T47D (cell line): ENCODE measurements at regions not wholly inside any gene's neighbourhood (a gene's known extent, or its start where the extent isn't known, plus 50 kb on each side); places are given as distances from the start of the nearest gene placed in this dataset.
A peak's percentile ranks its signal among the peaks of the same experiment; 100 is the strongest.

Experiments used
- DNase-seq, 2 experiments: peaks; one replicate each; pipeline versions ENCODE4 v3.0.0 to v3.0.0-alpha.2; 2011 to 2012; ENCODE audit warnings: low read depth in 1 of 2, low spot score in 1 of 2
- JUND ChIP-seq: IDR thresholded peaks from 2 replicates; pipeline ENCODE4 v1.6.1; 2012; ENCODE audit warnings: low read depth
- in situ Hi-C: cut with HindIII; loops from 2 replicates; pipeline ENCODE4 v1.10.0; 2016; ENCODE audit warnings: low sequenced_read_pairs, low pct_unique_long_range_greater_than_20kb

DNA sequence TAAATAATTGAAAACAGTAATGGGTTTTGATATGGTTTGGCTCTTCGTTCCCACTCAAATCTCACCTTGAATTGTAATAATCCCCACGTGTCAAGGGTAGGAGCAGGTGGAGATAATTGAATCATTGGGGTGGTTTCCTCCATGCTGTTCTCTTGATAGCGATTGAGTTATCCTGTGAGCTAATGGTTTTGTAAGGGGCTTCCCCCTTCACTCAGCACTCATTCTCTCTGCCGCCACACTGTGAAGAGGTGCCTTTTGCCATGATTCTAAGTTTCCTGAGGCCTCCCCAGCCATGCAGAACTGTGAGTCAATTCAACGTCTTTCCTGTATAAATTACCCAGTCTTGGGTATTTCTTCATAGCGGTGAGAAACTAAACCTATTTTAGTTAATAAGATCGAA lies 551.7 kb upstream of the POT1 start:
- in situ Hi-C loops: no loop called here
- no peak for TF ChIP-seq JUND
- no peak for DNase-seq

DNA sequence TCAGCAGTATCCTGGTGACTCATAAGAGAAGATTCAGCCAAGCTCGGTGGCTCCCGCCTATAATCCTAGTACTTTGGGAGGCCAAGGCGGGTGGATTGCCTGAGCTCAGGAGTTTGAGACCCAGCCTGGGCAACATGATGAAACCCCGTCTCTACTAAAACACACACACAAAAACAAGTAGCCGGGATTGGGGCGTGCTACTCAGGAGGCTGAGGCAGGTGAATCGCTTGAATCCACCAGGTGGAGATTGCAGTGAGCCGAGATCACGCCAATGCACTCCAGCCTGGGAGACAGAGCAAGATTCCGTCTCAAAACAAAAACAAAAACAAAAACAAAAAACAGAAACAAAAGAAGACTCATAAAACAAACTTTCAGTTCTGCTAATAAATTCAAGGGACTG lies 551.1 kb upstream of the POT1 start:
- peak in 1 of 2 experiments; percentile 1 for DNase-seq
- in situ Hi-C loops: no loop called here
- TF ChIP-seq JUND: no peak

DNA sequence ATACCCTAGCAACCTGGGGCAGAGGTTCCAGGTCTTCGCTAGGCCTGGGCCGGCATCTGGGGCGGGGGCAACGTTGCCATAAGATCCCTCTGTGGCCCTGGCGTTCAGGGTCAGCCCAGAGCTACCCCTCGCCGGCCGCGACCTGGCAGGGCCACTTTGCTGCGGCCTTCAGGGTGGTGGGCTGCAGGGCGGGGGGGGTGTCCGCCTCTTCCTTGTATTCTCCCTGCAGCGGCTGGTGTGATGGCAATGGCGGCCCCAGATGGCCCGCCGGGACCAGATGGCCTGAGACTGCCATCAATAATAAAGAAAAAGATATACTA lies 539.2 kb upstream of the POT1 start:
- DNase-seq: no peak
- no peak for TF ChIP-seq JUND
- in situ Hi-C loops: no loop called here

DNA sequence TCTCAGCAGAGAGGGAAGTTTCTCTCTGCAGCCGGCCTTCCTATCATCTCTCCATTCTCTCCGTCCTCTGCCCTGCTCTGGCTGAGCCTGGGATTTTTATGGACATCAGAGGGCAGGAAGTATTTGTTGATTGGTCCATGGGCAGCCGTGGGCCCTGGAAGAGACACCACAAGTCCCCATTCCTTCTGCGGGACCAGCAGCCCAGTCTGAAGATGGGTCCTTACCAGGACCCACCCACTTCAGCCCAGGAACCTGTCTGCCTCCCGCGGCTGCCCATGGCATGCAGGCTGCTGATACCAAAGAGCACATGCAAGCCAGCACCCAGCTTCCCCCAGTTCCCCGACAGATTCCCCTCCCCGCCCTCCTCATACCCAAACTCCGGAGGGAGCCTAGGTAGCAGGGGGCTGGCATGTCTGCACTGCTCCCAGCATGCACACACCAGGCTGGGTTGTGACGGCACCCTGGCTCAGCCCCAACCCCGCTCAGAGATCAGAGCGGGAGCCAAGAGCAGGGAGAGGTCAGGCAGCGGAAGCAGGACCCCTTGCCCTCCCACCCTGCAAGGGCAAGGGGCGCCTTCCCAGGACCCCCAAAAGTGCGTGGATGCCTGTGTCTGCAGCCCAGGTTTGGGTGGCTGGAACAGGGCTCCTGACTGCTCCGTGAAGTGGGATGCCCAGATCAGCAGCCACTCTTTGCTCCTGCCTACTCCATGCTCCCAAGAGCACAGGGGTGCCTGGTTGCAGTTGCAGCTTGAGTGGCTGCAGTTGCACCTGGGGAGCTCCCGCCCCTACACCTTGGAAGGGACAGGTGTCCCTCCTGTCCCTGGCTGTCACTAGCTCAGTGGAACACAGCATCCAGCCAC lies 538.6 kb upstream of the POT1 start:
- in situ Hi-C loops: no loop called here
- no peak for TF ChIP-seq JUND
- no peak for DNase-seq

DNA sequence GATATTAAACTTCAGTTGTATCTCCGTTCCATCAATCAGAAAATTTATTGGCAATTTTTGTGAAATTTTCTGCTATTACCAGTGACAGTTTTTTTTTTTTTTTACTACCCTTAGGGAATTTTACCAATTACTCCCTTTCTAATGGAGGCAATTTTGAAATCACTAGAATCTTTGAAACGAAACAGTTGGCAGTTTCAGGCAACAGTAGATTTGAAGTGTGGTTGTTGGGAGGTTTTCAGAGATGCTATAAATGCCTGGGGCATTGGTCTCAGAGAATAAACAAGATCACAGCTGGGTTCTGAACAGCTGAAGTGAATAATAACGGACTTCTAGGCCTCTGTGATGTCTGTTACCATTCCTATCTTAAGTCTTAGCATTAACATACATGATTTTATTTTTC lies 535.9 kb upstream of the POT1 start:
- DNase-seq: no peak
- TF ChIP-seq JUND: no peak
- in situ Hi-C loops: no loop called here

DNA sequence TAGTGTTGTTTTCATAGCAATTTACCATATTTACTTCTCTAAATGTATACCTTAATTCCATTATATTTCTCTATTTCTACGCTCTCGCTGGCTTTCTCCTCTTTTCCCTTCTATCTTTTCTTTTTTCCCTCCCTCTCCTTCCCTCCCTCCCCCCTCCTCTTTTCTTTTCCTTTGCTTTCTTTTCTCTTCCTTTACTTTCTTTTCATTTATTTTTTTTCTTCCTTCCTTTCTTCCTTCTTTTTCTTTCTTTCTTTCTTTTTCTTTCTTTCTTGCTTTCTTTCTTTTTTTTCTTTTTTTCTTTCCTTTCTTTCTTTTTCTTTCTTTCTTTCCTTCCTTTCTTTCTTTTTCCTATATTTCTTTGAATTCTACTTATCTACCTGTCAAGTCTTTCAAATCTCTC lies 533.0 kb upstream of the POT1 start:
- no peak for TF ChIP-seq JUND
- in situ Hi-C loops: no loop called here
- no peak for DNase-seq

DNA sequence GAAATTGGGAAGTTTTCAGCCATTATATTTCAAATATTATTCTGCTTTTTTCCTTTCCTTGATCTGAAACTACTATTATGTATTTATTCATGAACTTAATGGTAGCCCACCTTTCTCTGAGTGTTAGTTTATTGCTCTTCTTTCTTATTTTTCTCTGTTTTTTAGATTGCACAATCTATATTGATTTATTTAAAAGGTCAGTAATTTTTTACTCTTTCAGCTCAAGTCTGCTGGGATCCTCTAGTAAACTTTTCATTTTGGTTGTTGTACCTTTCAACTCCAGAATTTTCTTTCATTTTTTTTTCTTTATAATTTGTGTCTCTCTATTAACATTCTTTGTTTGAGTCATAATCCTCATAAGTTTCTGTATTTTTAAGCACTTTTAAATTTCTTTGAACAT lies 529.4 kb upstream of the POT1 start:
- DNase-seq: no peak
- no peak for TF ChIP-seq JUND
- in situ Hi-C loops: no loop called here

DNA sequence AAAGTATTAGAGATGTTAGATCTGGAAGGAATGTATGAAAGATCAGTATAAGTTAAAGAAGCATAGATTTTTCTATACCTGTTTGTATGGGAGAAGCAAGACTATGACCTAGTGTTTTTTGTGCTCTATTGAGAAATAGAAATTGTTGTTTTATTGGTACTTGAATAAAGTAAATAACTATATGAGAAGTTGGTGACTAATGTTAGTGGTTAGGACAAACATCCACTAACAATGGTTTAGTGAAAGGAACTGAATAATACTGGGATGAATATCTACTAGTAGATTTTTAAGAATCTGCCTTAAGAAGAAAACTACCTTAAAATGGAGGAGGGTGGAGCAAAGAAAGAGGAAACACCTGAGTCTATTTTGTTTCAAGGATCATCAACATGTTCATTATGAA lies 521.1 kb upstream of the POT1 start:
- DNase-seq: no peak
- in situ Hi-C loops: no loop called here
- no peak for TF ChIP-seq JUND

DNA sequence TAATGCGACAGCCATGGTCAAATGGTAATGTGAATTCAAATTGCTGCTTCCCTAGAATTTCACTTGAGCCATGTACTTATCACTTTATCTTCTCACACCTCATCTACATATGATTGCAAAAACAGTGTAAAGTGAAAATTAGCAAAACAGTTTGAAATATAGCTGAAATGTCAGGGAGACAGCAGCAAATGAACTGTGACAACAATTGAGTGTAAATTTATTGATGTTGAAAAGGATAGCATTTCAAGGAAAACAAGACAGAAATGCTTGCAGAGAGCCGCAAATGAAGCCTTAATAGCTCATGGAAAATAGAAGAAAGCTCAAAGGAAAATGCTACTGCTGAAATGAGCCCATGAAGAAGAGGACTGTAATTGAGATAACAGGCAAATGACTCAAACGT lies 516.2 kb upstream of the POT1 start:
- in situ Hi-C loops: no loop called here
- no peak for DNase-seq
- no peak for TF ChIP-seq JUND

DNA sequence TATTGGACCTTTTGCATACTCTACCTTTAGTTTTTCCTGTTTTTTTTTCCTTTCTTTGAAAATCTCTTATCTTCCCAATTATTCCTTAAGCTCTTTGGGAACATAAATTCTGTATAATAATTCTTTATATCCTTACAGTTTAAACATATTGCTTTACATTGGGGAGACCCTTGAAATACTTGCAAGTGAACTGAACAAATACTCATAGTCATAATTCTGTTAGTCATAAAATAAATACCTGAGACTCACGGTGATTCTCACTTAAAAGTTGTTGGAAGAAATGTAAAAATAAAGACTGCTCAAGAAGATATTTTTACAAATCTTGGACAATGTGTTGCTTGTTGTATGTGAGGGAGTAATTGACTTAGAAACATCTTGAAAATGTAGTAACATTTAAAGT lies 515.2 kb upstream of the POT1 start:
- DNase-seq: no peak
- in situ Hi-C loops: no loop called here
- TF ChIP-seq JUND: no peak

DNA sequence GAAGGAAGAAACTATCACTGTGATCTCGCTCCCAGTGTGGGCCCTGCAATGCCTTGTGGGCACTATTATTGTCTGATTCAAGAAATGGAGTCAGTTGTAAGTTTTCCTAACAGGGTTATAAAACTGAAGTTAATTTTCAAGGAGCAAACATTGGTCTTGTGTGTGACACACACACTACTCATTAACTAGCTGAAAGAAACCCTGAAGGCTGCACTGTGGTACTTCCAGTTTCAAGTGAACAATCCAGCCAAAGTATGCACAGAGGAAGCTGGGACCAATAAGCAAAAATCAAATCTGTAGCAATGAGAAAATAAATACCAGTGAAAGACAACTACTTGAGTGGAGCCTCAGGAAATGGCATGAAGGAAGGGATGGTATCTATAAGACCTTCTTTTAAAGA lies 506.6 kb upstream of the POT1 start:
- no peak for TF ChIP-seq JUND
- in situ Hi-C loops: no loop called here
- no peak for DNase-seq

DNA sequence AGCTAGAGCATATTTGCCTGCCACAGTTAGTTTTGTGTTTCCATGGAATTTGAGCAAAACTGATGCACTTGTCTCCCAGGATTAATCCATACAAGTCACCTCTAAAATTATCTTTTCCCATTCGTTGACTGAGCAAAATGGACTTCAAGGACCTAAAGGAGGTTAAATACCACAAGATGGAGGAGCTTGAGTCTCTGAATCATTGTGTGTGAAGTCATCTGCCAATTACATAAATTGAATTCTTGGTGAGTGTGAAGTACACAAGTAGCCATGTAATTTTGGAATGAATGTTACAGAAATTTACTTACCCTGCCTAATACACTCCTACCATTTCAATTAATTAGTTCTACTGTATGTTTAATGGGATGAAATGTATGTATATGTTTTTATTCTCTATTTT lies 501.7 kb upstream of the POT1 start:
- in situ Hi-C loops: no loop called here
- DNase-seq: no peak
- TF ChIP-seq JUND: no peak

DNA sequence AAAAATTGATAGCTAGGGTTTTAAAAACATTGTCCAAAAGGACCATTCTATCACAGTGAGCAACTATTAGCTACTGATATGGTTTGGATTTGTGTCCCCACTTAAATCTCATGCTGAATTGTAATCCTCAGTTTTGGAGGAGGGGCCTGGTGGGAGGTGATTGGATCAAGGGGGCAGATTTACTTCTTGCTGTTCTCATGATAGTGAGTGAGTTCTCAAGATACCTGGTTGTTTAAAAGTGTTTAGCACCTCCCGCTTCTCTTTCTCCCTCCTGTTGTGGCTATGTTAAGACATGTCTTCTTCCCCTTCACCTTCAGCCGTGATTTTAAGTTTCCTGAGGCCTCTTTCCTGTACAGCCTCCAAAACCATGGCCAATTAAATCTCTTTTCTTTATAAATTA lies 500.4 kb upstream of the POT1 start:
- DNase-seq: no peak
- in situ Hi-C loops: no loop called here
- TF ChIP-seq JUND: no peak

DNA sequence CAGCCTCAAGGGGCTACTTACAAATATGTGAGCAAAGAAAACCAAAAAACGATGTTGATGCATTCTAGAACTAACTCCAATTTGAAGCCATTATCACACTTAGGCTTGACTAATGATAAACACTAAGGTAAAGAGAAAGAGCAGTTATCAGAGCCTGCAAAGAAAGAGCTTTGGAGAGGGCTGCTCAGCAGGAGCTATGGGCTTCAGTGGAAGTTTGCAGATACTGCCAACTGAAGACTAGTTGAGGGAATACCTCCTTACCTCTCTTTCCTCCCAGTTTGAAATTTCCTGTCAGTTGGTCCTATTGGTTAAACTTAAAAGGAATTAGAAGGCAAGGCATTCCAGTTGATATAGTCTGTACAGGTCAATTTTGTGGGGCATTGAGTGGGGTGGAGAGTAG lies 498.1 kb upstream of the POT1 start:
- no peak for DNase-seq
- no peak for TF ChIP-seq JUND
- in situ Hi-C loops: no loop called here

DNA sequence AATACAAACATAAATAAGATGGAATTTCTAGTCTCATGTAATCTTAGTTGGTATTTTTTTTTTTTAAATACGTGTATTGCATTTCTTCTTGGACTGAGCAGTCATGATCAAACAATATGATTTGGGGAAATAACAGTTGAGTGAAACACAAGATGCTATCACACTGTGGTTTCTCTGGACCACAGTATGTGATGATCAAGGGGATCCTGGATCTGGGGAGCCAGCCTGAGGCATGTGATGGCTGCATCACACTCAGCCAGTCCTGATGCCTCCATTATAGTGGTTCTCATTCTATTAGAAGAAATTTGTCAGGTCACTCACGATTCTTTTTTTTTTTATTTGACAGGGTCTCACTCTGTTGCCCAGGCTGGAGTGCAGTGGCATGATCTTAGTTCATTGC lies 495.9 kb upstream of the POT1 start:
- in situ Hi-C loops: no loop called here
- no peak for DNase-seq
- TF ChIP-seq JUND: no peak
